ENCODE measurements at regions not wholly inside any gene's neighbourhood (a gene's known extent, or its start where the extent isn't known, plus 50 kb on each side); places are given as distances from the start of the nearest gene placed in this dataset.

GRCh38 chr15:52844823-52845222, 54.7 kb upstream of the ONECUT1 start:
- no peak for TF ChIP-seq CTCF (IDR thresholded peaks at IDR 0.05)
- TF ChIP-seq POLR2A (IDR thresholded peaks at IDR 0.05; ENCODE audit: low read depth) = no peak
- TF ChIP-seq EP300 (IDR thresholded peaks at IDR 0.05) = no peak

All from esophagus muscularis mucosa (tissue), 4 donors.